PFSK-1 (cell line): ENCODE measurements at regions not wholly inside any gene's neighbourhood (a gene's known extent, or its start where the extent isn't known, plus 50 kb on each side); places are given as distances from the start of the nearest gene placed in this dataset.

Experiments
- FOXP2 ChIP-seq: optimal IDR thresholded peaks from 2 replicates; pipeline ENCODE3; 2011; ENCODE audit warnings: borderline replicate concordance, control low read depth, inconsistent platforms; ENCODE audit not compliant: insufficient read depth; ENCODE audit errors: extremely low read length, extremely low read depth
- POLR2AphosphoS5 ChIP-seq: IDR thresholded peaks from 2 replicates; pipeline ENCODE4 v1.6.1; 2012; ENCODE audit warnings: low read depth, mild to moderate bottlenecking, control low read depth, low read length, moderate library complexity
- SIN3A ChIP-seq: IDR thresholded peaks from 2 replicates; pipeline ENCODE4 v1.6.1; 2012; ENCODE audit warnings: mild to moderate bottlenecking, low read length, moderate library complexity, borderline replicate concordance; ENCODE audit not compliant: insufficient read depth
- TAF1 ChIP-seq: IDR thresholded peaks from 2 replicates; pipeline ENCODE4 v1.6.1; 2012; ENCODE audit warnings: low read length, control low read depth, borderline replicate concordance; ENCODE audit not compliant: insufficient read depth
- TF ChIP-seq, protein P1 (sequence below), 2 experiments: IDR thresholded peaks; 2 replicates each; pipeline versions ENCODE4 v1.6.1 to v1.8.0; 2011 to 2012; ENCODE audit warnings: low read depth in 2 of 2, low read length in 2 of 2, control low read depth in 1 of 2, inconsistent platforms in 1 of 2, mild to moderate bottlenecking in 1 of 2, moderate library complexity in 1 of 2; ENCODE audit not compliant: insufficient read depth in 1 of 2

DNA sequence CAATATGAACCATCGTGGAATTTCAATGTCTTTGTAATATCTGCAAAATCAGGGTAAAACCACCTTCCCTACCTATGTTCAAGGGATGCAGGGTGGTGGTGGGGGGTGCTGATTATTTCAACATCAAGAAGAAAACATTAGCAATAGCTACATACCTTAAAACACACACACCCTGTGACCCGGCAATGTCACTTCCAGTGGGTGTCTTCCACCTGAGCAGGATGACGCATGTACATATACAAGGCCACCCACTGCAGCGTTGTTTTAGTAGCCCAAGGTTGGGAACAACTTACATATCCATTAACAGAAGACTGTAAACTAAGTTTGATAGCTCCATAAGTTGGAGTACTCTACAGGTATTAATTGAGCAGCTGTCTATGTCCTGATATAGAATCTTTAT lies 62.6 kb upstream of the SIRPG start:
- TF ChIP-seq TAF1, result no peak
- TF ChIP-seq SIN3A, result no peak
- TF ChIP-seq POLR2AphosphoS5, result no peak
- TF ChIP-seq, protein P1, sequence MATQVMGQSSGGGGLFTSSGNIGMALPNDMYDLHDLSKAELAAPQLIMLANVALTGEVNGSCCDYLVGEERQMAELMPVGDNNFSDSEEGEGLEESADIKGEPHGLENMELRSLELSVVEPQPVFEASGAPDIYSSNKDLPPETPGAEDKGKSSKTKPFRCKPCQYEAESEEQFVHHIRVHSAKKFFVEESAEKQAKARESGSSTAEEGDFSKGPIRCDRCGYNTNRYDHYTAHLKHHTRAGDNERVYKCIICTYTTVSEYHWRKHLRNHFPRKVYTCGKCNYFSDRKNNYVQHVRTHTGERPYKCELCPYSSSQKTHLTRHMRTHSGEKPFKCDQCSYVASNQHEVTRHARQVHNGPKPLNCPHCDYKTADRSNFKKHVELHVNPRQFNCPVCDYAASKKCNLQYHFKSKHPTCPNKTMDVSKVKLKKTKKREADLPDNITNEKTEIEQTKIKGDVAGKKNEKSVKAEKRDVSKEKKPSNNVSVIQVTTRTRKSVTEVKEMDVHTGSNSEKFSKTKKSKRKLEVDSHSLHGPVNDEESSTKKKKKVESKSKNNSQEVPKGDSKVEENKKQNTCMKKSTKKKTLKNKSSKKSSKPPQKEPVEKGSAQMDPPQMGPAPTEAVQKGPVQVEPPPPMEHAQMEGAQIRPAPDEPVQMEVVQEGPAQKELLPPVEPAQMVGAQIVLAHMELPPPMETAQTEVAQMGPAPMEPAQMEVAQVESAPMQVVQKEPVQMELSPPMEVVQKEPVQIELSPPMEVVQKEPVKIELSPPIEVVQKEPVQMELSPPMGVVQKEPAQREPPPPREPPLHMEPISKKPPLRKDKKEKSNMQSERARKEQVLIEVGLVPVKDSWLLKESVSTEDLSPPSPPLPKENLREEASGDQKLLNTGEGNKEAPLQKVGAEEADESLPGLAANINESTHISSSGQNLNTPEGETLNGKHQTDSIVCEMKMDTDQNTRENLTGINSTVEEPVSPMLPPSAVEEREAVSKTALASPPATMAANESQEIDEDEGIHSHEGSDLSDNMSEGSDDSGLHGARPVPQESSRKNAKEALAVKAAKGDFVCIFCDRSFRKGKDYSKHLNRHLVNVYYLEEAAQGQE (IDR thresholded peaks at IDR 0.05; ENCODE audit: insufficient read depth in 1 of 2, low read depth in 2 of 2, low read length in 2 of 2), result no peak
- TF ChIP-seq FOXP2, result no peak
